SK-N-MC (cell line): ENCODE measurements at regions not wholly inside any gene's neighbourhood (a gene's known extent, or its start where the extent isn't known, plus 50 kb on each side); places are given as distances from the start of the nearest gene placed in this dataset.

Experiments
- EZH2 ChIP-seq: fragments of 200-600 bp; sonication (generic); IDR thresholded peaks from one replicate; pipeline ENCODE4 v1.6.1; 2017; ENCODE audit warnings: antibody characterized with exemption
- FOXP2 ChIP-seq: optimal IDR thresholded peaks from 2 replicates; pipeline ENCODE3; 2011; ENCODE audit warnings: mild to moderate bottlenecking, moderate library complexity; ENCODE audit not compliant: insufficient read depth; ENCODE audit errors: extremely low read length, control extremely low read depth
- POLR2AphosphoS5 ChIP-seq: IDR thresholded peaks from 2 replicates; pipeline ENCODE4 v1.6.1; 2012; ENCODE audit warnings: mild to moderate bottlenecking, low read depth, low read length, borderline replicate concordance

DNA sequence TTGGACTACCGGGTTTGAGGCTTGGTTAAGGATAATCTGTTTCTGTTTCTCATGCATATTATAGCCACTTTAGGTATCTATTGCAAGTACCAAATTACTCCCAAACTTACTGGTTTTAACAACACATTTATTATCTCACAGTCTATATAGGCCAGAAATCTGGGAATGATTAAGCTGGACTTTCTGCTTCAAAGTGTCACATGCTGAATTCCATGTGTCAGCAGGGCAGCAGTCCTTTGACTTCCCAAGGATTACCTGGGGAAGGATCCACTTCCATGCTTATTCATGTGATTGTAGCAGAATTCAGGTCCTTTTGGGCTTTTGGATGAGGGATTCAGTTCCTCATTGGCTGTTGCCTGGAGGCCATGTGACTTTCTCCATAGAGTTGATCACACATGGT is 349.0 kb upstream of the TRAM1L1 start:
- TF ChIP-seq EZH2 (no peak), POLR2AphosphoS5 (no peak), FOXP2 (no peak)
